A673 (cell line): ENCODE measurements at regions not wholly inside any gene's neighbourhood (a gene's known extent, or its start where the extent isn't known, plus 50 kb on each side); places are given as distances from the start of the nearest gene placed in this dataset.

Source experiments
- BruUV-seq: library from RNA; stranded (reverse); fragments of 400-500 nt; replicated peaks from 2 replicates; lab custom pipeline; 2021; lab: Mats Ljungman, UMichigan
- CTCF ChIA-PET: fragments of 300-600 bp; sonication (Branson Sonifier 250); formaldehyde crosslinking; loops from one replicate; lab custom pipeline; 2022; ENCODE audit warnings: antibody characterized with exemption; lab: Charles Lee
- POLR2A ChIA-PET: fragments of 300-600 bp; sonication (Branson Sonifier 250); formaldehyde crosslinking; loops from one replicate; lab custom pipeline; 2022; ENCODE audit warnings: antibody characterized with exemption; ENCODE audit not compliant: low non-redundant PET; lab: Charles Lee
- DNase-seq: peaks from one replicate; pipeline ENCODE4 v3.0.0-alpha.2; 2015; ENCODE audit warnings: low spot score
- H3K27ac ChIP-seq: fragments of 200-600 bp; sonication (generic); 2 replicates; pipeline ENCODE4 v1.5.1; 2016; ENCODE audit warnings: mixed run types, low read depth, mild to moderate bottlenecking, mixed read lengths, antibody characterized with exemption, low read length; ENCODE audit not compliant: poor library complexity, severe bottlenecking
- H3K27me3 ChIP-seq: fragments of 200-600 bp; sonication (generic); replicated peaks from 2 replicates; pipeline ENCODE4 v1.6.1; 2017; ENCODE audit warnings: mixed run types, low read depth, mild to moderate bottlenecking, mixed read lengths, antibody characterized with exemption, low read length; ENCODE audit not compliant: insufficient read depth, poor library complexity
- H3K36me3 ChIP-seq: fragments of 200-600 bp; sonication (generic); 2 replicates; pipeline ENCODE4 v1.6.1; 2016; ENCODE audit warnings: mixed run types, mild to moderate bottlenecking, mixed read lengths, antibody characterized with exemption, low read length; ENCODE audit not compliant: insufficient read depth, poor library complexity, severe bottlenecking
- H3K4me1 ChIP-seq: fragments of 200-600 bp; sonication (generic); 2 replicates; pipeline ENCODE4 v1.6.1; 2017; ENCODE audit warnings: mixed run types, mild to moderate bottlenecking, mixed read lengths, antibody characterized with exemption, low read length; ENCODE audit not compliant: insufficient read depth, poor library complexity, severe bottlenecking
- H3K4me3 ChIP-seq: fragments of 200-600 bp; sonication (generic); 2 replicates; pipeline ENCODE4 v1.5.1; 2016; ENCODE audit warnings: low read depth, mixed run types, mild to moderate bottlenecking, mixed read lengths, low read length; ENCODE audit not compliant: poor library complexity, severe bottlenecking
- H3K9me3 ChIP-seq: fragments of 200-600 bp; sonication (generic); 2 replicates; pipeline ENCODE4 v1.6.1; 2016; ENCODE audit warnings: mixed run types, low read depth, mild to moderate bottlenecking, mixed read lengths, antibody characterized with exemption, low read length; ENCODE audit not compliant: poor library complexity, severe bottlenecking
- EZH2 ChIP-seq: fragments of 200-600 bp; sonication (generic); IDR thresholded peaks from 2 replicates; pipeline ENCODE4 v1.6.1; 2017; ENCODE audit warnings: borderline replicate concordance, low read depth, mild to moderate bottlenecking, mixed read lengths, antibody characterized with exemption, low read length; ENCODE audit not compliant: poor library complexity, severe bottlenecking
- intact Hi-C: fragments of 100-400 bp; cut with micrococcal nuclease; formaldehyde crosslinking; loops from one replicate; pipeline ENCODE4 v1.10.0; 2022; ENCODE audit not compliant: unreplicated experiment
- TF ChIP-seq, protein P1 (sequence below): fragments of 300-800, 200-600 bp; sonication (generic); conservative IDR thresholded peaks from 2 replicates; pipeline ENCODE4 v1.5.1; 2017; ENCODE audit warnings: low read depth, mild to moderate bottlenecking, antibody characterized with exemption, low read length, moderate library complexity, mixed read lengths

DNA sequence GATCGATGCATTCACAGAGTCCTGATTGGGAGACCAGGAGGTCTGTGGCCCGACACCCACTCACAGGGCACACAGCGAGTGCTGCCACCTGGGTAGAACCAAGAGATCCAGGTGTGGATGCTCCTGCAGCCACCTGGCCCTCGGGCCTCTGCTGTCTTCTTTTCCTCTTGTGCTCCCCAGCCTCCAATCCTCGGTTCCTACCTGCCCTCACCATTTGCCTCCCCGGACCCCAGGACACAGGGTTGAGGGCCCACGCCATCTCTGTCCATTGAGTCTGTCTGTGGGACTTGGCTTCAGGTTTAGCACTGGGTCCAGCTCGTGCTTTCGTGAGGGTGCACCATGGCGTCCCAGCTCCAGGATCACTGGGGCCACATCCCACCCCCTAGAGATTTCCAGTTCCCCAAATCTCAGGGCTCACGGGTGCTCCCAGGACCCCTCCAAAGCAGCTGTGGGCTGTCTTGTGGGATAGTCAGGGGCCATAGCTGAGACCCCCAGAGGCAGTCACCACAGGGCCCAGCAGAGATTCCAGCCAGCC lies 591.1 kb downstream of the BRD1 start:
- CTCF ChIA-PET, result no interaction called here
- BruUV-seq, result no TSS peak

DNA sequence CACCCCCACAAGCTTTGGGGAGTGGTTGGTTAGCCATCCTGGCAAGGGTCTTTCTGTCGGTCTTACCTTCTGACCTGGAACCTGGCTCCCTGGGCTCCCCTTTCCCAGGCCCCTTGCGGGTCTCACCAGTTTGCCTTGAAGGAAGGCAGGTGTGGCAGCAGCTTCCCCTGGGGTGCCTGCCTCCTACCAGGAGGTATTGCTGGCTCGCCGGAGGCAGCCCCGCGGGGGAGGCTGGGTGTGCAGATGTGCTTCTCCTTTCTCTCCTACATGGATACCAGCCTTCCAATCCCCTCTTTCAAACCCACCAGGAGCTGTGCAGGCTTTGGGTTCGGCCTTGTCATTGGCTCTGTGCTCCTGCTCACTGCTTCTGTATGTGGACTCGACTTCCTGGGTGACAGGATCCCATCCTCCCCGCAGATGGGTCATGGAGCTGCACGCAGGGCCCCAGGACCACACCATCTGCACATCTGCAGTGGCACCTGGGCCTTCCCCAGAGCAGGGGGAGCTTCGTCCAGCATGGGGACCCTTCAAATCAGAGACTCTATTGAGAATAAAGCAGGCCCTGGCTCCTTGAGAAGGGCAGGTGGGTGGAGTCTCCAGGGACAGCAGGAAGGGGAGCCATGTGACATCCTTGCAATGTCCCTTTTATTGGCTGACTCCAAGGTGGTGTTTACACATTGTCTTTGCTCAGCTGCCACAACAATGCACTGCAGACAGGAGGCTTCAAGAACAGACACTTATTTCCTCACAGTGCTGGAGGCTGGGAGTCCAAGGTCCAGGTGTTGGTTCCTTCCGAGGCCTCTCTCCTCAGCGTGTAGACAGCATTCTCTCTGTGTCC lies 592.0 kb downstream of the BRD1 start:
- no peak overlapping the region for H3K4me3 ChIP-seq
- H3K27me3 ChIP-seq, result no peaks in the 10 kb centered on the region
- no peaks in the 10 kb centered on the region for H3K36me3 ChIP-seq
- no peaks in the 10 kb centered on the region for H3K9me3 ChIP-seq
- POLR2A ChIA-PET, result no interaction called here
- TF ChIP-seq EZH2, result no peak
- TF ChIP-seq, protein P1, sequence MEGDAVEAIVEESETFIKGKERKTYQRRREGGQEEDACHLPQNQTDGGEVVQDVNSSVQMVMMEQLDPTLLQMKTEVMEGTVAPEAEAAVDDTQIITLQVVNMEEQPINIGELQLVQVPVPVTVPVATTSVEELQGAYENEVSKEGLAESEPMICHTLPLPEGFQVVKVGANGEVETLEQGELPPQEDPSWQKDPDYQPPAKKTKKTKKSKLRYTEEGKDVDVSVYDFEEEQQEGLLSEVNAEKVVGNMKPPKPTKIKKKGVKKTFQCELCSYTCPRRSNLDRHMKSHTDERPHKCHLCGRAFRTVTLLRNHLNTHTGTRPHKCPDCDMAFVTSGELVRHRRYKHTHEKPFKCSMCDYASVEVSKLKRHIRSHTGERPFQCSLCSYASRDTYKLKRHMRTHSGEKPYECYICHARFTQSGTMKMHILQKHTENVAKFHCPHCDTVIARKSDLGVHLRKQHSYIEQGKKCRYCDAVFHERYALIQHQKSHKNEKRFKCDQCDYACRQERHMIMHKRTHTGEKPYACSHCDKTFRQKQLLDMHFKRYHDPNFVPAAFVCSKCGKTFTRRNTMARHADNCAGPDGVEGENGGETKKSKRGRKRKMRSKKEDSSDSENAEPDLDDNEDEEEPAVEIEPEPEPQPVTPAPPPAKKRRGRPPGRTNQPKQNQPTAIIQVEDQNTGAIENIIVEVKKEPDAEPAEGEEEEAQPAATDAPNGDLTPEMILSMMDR, result no peak
- H3K27ac ChIP-seq, result no peak overlapping the region
- H3K4me1 ChIP-seq, result no peaks in the 10 kb centered on the region
- BruUV-seq, result no TSS peak
- CTCF ChIA-PET, result no interaction called here
- intact Hi-C loops, result no loop called here
- DNase-seq, result no peak

More for the DNA sequence above, 591.1 kb downstream of the BRD1 start:
- no peaks in the 10 kb centered on the region for H3K4me1 ChIP-seq
- no peaks in the 10 kb centered on the region for H3K9me3 ChIP-seq
- H3K27ac ChIP-seq, result no peak overlapping the region
- DNase-seq, result no peak
- POLR2A ChIA-PET, result no interaction called here
- no peaks in the 10 kb centered on the region for H3K36me3 ChIP-seq
- intact Hi-C loops, result no loop called here
- no peaks in the 10 kb centered on the region for H3K27me3 ChIP-seq
- no peak overlapping the region for H3K4me3 ChIP-seq
- TF ChIP-seq, protein P1, result no peak
- TF ChIP-seq EZH2, result no peak

DNA sequence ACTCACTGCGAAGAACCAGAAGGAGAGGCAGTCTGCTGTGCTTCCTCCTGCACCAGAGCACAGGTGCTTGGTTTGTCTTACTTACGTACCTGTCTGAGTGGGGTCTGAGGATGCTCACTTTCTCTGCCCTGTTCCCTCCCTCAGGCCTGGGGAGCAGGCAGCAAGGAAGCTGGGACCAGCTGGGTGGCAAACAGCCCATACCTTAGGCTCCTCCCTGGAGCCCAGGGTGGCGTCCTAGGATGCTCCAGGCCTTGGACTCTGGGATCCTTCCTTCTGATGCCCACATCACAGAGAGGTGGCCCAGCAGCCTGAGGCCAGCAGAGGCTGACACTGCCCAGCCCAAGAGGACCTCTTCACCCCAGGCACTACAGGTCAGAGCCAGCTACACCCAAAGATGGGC lies 593.2 kb downstream of the BRD1 start:
- no peak overlapping the region for H3K4me3 ChIP-seq
- ChIA-PET POLR2A (no interaction called here), CTCF (no interaction called here)
- H3K36me3 ChIP-seq, result no peaks in the 10 kb centered on the region
- intact Hi-C loops, result no loop called here
- no peaks in the 10 kb centered on the region for H3K4me1 ChIP-seq
- BruUV-seq, result no TSS peak
- no peak for DNase-seq
- no peaks in the 10 kb centered on the region for H3K27me3 ChIP-seq
- TF ChIP-seq, protein P1, result no peak
- TF ChIP-seq EZH2, result no peak
- no peaks in the 10 kb centered on the region for H3K9me3 ChIP-seq
- H3K27ac ChIP-seq, result no peak overlapping the region
